GM18868 (cell line): ENCODE measurements at regions not wholly inside any gene's neighbourhood (a gene's known extent, or its start where the extent isn't known, plus 50 kb on each side); places are given as distances from the start of the nearest gene placed in this dataset.
"Not testable (repeated sequence)": the region's sequence is repeated elsewhere in the genome, so short reads cannot be mapped to it uniquely, and the experiment has no call there.

Experiments used
- ATAC-seq: cut with Tn5 transposase; IDR thresholded peaks from one replicate; pipeline ENCODE4 v1.9.1; 2021; ENCODE audit warnings: mild to moderate bottlenecking, moderate library complexity; ENCODE audit not compliant: unreplicated experiment

GRCh38 chr4:110424144-110424543 lies 51.8 kb upstream of the ENPEP start:
- ATAC-seq: no peak

- no peak for ATAC-seq
These were observed 57.3 kb upstream of the ENPEP start for GRCh38 chr4:110418641-110419040.

GRCh38 chr4:110417136-110417535 lies 58.8 kb upstream of the ENPEP start:
- no peak for ATAC-seq

GRCh38 chr4:110415478-110415877 lies 60.5 kb upstream of the ENPEP start:
- ATAC-seq: no peak

GRCh38 chr4:110415041-110415440 lies 60.9 kb upstream of the ENPEP start:
- no peak for ATAC-seq

- ATAC-seq: no peak
These were observed 61.4 kb upstream of the ENPEP start for GRCh38 chr4:110414561-110414920.

- ATAC-seq: not testable (repeated sequence)
These were observed 62.0 kb upstream of the ENPEP start for GRCh38 chr4:110413807-110414560.

- no peak for ATAC-seq
These were observed 63.4 kb upstream of the ENPEP start for GRCh38 chr4:110412354-110413065.

GRCh38 chr4:110411574-110412011 lies 64.4 kb upstream of the ENPEP start:
- ATAC-seq: no peak

GRCh38 chr4:110410853-110411573 lies 64.9 kb upstream of the ENPEP start:
- not testable (repeated sequence) for ATAC-seq

GRCh38 chr4:110400086-110400485 lies 75.9 kb upstream of the ENPEP start:
- no peak for ATAC-seq

GRCh38 chr4:110399046-110399445 lies 76.9 kb upstream of the ENPEP start:
- ATAC-seq: not testable (repeated sequence)

GRCh38 chr4:110396963-110397362 lies 79.0 kb upstream of the ENPEP start:
- ATAC-seq: no peak

- no peak for ATAC-seq
These were observed 80.5 kb upstream of the ENPEP start for GRCh38 chr4:110395421-110395820.

GRCh38 chr4:110394871-110395270 lies 81.1 kb upstream of the ENPEP start:
- ATAC-seq: no peak

GRCh38 chr4:110381784-110382183 lies 94.2 kb upstream of the ENPEP start:
- no peak for ATAC-seq

GRCh38 chr4:110372485-110372884 lies 103.5 kb upstream of the ENPEP start:
- no peak for ATAC-seq

GRCh38 chr4:110371016-110371770 lies 104.8 kb upstream of the ENPEP start:
- no peak for ATAC-seq

- ATAC-seq: no peak
These were observed 107.5 kb upstream of the ENPEP start for GRCh38 chr4:110368409-110368808.

GRCh38 chr4:110367156-110367555 lies 108.8 kb upstream of the ENPEP start:
- ATAC-seq: no peak

- ATAC-seq: no peak
These were observed 110.2 kb upstream of the ENPEP start for GRCh38 chr4:110365761-110366160.
